Neuron (in vitro differentiated cells): ENCODE measurements at regions not wholly inside any gene's neighbourhood (a gene's known extent, or its start where the extent isn't known, plus 50 kb on each side); places are given as distances from the start of the nearest gene placed in this dataset.

Experiments
- H2AFZ ChIP-seq: one replicate; pipeline ENCODE4 v1.6.1; 2013; ENCODE audit warnings: low read depth, mild to moderate bottlenecking, inconsistent platforms, low read length, moderate library complexity
- H3K27me3 ChIP-seq: one replicate; pipeline ENCODE4 v1.6.1; 2013; ENCODE audit warnings: low read length; ENCODE audit not compliant: insufficient read depth
- H3K36me3 ChIP-seq: one replicate; pipeline ENCODE4 v1.6.1; 2013; ENCODE audit warnings: low read length; ENCODE audit not compliant: insufficient read depth
- H3K4me1 ChIP-seq: one replicate; pipeline ENCODE4 v1.6.1; 2013; ENCODE audit warnings: low read length; ENCODE audit not compliant: insufficient read depth
- H3K4me3 ChIP-seq: 2 replicates; pipeline ENCODE4 v1.5.1; 2013; ENCODE audit warnings: mild to moderate bottlenecking, low read length, moderate library complexity
- H3K9me3 ChIP-seq: one replicate; pipeline ENCODE4 v1.6.1; 2013; ENCODE audit warnings: low read length

GRCh38 chr18:35770376-35771014 is 189.0 kb downstream of the GALNT1 start:
- H3K4me1 ChIP-seq = no peaks in the 10 kb centered on the region
- H3K27me3 ChIP-seq = no peaks in the 10 kb centered on the region
- no peak overlapping the region for H2AFZ ChIP-seq
- H3K4me3 ChIP-seq = no peak overlapping the region
- H3K36me3 ChIP-seq = no peaks in the 10 kb centered on the region
- no peaks in the 10 kb centered on the region for H3K9me3 ChIP-seq

- no peaks in the 10 kb centered on the region for H3K4me1 ChIP-seq
- H2AFZ ChIP-seq = no peak overlapping the region
- H3K36me3 ChIP-seq = no peaks in the 10 kb centered on the region
- no peaks in the 10 kb centered on the region for H3K27me3 ChIP-seq
- no peak overlapping the region for H3K4me3 ChIP-seq
- H3K9me3 ChIP-seq = no peaks in the 10 kb centered on the region
Observed at GRCh38 chr18:35771172-35771571, 189.6 kb downstream of the GALNT1 start.

- Histone ChIP-seq H3K27me3 (no peaks in the 10 kb centered on the region), H3K36me3 (no peaks in the 10 kb centered on the region), H3K9me3 (no peaks in the 10 kb centered on the region), H3K4me1 (no peaks in the 10 kb centered on the region), H3K4me3 (no peak overlapping the region), H2AFZ (no peak overlapping the region)
Observed at GRCh38 chr18:35775887-35776286, 194.3 kb downstream of the GALNT1 start.

- no peaks in the 10 kb centered on the region for H3K27me3 ChIP-seq
- no peaks in the 10 kb centered on the region for H3K4me1 ChIP-seq
- H3K4me3 ChIP-seq = no peak overlapping the region
- H3K36me3 ChIP-seq = no peaks in the 10 kb centered on the region
- H2AFZ ChIP-seq = no peak overlapping the region
- H3K9me3 ChIP-seq = no peaks in the 10 kb centered on the region
Observed at GRCh38 chr18:35776473-35776872, 194.9 kb downstream of the GALNT1 start.

GRCh38 chr18:35777039-35777438 is 195.4 kb upstream of the RMP24 start:
- H3K36me3 ChIP-seq = no peaks in the 10 kb centered on the region
- no peaks in the 10 kb centered on the region for H3K27me3 ChIP-seq
- no peak overlapping the region for H2AFZ ChIP-seq
- H3K4me3 ChIP-seq = no peak overlapping the region
- no peaks in the 10 kb centered on the region for H3K4me1 ChIP-seq
- no peaks in the 10 kb centered on the region for H3K9me3 ChIP-seq

- Histone ChIP-seq H3K4me1 (no peaks in the 10 kb centered on the region), H3K4me3 (no peak overlapping the region), H3K9me3 (no peaks in the 10 kb centered on the region)
Observed at GRCh38 chr18:35778850-35779627, 193.4 kb upstream of the RMP24 start.

GRCh38 chr18:35780937-35781336 is 191.5 kb upstream of the RMP24 start:
- H3K27me3 ChIP-seq = no peaks in the 10 kb centered on the region
- H2AFZ ChIP-seq = no peak overlapping the region
- no peaks in the 10 kb centered on the region for H3K4me1 ChIP-seq
- H3K9me3 ChIP-seq = no peaks in the 10 kb centered on the region
- no peak overlapping the region for H3K4me3 ChIP-seq
- no peaks in the 10 kb centered on the region for H3K36me3 ChIP-seq

More at GRCh38 chr18:35778850-35779627, 193.4 kb upstream of the RMP24 start:
- Histone ChIP-seq H3K27me3 (no peaks in the 10 kb centered on the region), H2AFZ (no peak overlapping the region), H3K36me3 (no peaks in the 10 kb centered on the region)

- Histone ChIP-seq H3K36me3 (no peaks in the 10 kb centered on the region), H3K4me1 (no peaks in the 10 kb centered on the region), H3K9me3 (no peaks in the 10 kb centered on the region), H2AFZ (no peak overlapping the region), H3K4me3 (no peak overlapping the region), H3K27me3 (no peaks in the 10 kb centered on the region)
Observed at GRCh38 chr18:35782926-35783325, 189.6 kb upstream of the RMP24 start.

GRCh38 chr18:35786365-35787042 is 186.0 kb upstream of the RMP24 start:
- H3K4me3 ChIP-seq = no peak overlapping the region
- H3K36me3 ChIP-seq = no peaks in the 10 kb centered on the region
- no peaks in the 10 kb centered on the region for H3K4me1 ChIP-seq
- no peak overlapping the region for H2AFZ ChIP-seq
- no peaks in the 10 kb centered on the region for H3K9me3 ChIP-seq
- H3K27me3 ChIP-seq = no peaks in the 10 kb centered on the region

GRCh38 chr18:35789543-35789942 is 182.9 kb upstream of the RMP24 start:
- Histone ChIP-seq H2AFZ (no peak overlapping the region), H3K4me3 (no peak overlapping the region), H3K9me3 (no peaks in the 10 kb centered on the region), H3K4me1 (no peaks in the 10 kb centered on the region), H3K27me3 (no peaks in the 10 kb centered on the region), H3K36me3 (no peaks in the 10 kb centered on the region)

GRCh38 chr18:35797948-35798347 is 174.5 kb upstream of the RMP24 start:
- Histone ChIP-seq H3K9me3 (no peaks in the 10 kb centered on the region), H2AFZ (no peak overlapping the region), H3K27me3 (no peaks in the 10 kb centered on the region)

GRCh38 chr18:35803551-35803950 is 168.9 kb upstream of the RMP24 start:
- no peaks in the 10 kb centered on the region for H3K4me1 ChIP-seq
- H2AFZ ChIP-seq = no peak overlapping the region
- no peak overlapping the region for H3K4me3 ChIP-seq
- no peaks in the 10 kb centered on the region for H3K27me3 ChIP-seq
- H3K36me3 ChIP-seq = no peaks in the 10 kb centered on the region
- H3K9me3 ChIP-seq = no peaks in the 10 kb centered on the region

More at GRCh38 chr18:35797948-35798347, 174.5 kb upstream of the RMP24 start:
- H3K36me3 ChIP-seq = no peaks in the 10 kb centered on the region
- no peaks in the 10 kb centered on the region for H3K4me1 ChIP-seq
- no peak overlapping the region for H3K4me3 ChIP-seq

GRCh38 chr18:35804377-35804776 is 168.1 kb upstream of the RMP24 start:
- H3K4me3 ChIP-seq = no peak overlapping the region
- no peaks in the 10 kb centered on the region for H3K36me3 ChIP-seq
- no peaks in the 10 kb centered on the region for H3K9me3 ChIP-seq
- H3K27me3 ChIP-seq = no peaks in the 10 kb centered on the region
- H3K4me1 ChIP-seq = no peaks in the 10 kb centered on the region
- H2AFZ ChIP-seq = no peak overlapping the region
